ENCODE measurements at regions not wholly inside any gene's neighbourhood (a gene's known extent, or its start where the extent isn't known, plus 50 kb on each side); places are given as distances from the start of the nearest gene placed in this dataset.
A peak's percentile ranks its signal among the peaks of the same experiment; 100 is the strongest.

- TF ChIP-seq, protein P1, sequence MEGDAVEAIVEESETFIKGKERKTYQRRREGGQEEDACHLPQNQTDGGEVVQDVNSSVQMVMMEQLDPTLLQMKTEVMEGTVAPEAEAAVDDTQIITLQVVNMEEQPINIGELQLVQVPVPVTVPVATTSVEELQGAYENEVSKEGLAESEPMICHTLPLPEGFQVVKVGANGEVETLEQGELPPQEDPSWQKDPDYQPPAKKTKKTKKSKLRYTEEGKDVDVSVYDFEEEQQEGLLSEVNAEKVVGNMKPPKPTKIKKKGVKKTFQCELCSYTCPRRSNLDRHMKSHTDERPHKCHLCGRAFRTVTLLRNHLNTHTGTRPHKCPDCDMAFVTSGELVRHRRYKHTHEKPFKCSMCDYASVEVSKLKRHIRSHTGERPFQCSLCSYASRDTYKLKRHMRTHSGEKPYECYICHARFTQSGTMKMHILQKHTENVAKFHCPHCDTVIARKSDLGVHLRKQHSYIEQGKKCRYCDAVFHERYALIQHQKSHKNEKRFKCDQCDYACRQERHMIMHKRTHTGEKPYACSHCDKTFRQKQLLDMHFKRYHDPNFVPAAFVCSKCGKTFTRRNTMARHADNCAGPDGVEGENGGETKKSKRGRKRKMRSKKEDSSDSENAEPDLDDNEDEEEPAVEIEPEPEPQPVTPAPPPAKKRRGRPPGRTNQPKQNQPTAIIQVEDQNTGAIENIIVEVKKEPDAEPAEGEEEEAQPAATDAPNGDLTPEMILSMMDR (IDR thresholded peaks at IDR 0.05; ENCODE audit: low read length, missing control alignments) = peak; percentile 20
- DNase-seq (ENCODE audit: low read depth) = peak; percentile 67
- no peak overlapping the region for H3K4me3 ChIP-seq (replicated peaks; ENCODE audit: low read depth, low read length)
These were observed 180.7 kb upstream of the NCAM1 start for GRCh38 chr11:112780351-112781087.

DNA sequence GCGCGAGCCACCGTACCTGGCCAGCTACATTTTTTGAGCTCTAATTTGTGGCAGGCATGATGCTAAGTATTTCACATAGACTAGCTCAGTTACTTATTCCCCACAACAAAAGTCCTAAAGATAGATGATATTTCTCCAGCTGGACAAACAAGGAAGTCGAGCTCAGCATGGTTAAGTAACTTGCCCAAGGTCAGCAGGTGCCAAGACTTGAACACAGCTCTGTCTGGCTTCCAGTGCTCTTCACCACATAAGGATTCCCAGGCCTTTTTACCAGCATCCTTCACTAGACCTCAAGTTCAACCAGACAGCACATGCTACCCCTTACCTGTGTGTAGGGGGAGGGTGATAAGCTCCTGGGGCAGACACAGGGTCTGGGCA, 177.3 kb upstream of the NCAM1 start:
- TF ChIP-seq, protein P1 (IDR thresholded peaks at IDR 0.05; ENCODE audit: low read length, missing control alignments) = no peak
- H3K4me3 ChIP-seq (replicated peaks; ENCODE audit: low read depth, low read length) = no peak overlapping the region
- DNase-seq (ENCODE audit: low read depth) = peak; percentile 26

DNA sequence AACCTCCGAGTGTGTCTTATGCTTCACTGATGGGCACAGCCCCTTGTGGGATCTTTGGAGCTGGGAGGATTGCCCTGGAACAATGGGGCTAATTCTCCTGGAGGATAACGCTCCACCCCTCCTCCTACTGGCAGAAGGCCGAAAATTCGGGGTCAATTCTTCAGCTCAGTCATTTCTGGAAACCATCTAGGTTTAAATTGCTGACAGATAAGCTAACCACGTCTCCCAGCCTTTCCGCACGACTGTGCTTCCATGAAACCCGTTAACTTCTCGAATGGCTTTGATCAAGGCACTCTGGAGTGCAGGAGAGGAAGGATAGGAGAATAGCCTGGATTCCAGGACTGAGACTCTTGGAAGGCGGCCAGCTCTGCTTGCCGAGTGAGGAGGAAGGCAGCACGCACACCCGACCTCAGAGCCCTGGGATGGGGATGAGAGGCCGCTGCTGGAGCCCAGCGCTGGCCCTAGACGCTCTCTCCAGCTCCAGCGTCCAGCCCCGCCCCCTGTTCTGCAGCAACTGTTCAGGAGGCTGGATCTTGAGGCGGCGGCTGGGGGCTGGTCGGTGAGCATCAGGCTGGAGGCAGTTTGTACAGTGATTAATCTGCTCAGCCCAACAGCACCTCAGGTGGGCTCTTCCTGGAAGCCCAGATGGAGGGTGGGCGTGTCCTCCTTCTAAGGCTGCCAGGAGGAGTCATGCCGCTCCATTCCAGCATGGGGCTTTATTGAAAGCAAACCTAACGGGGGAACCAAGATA, 176.7 kb upstream of the NCAM1 start:
- TF ChIP-seq, protein P1 (IDR thresholded peaks at IDR 0.05; ENCODE audit: low read length, missing control alignments) = peak; percentile 17
- peak overlapping the region; percentile 18 for H3K4me3 ChIP-seq (replicated peaks; ENCODE audit: low read depth, low read length)
- DNase-seq (ENCODE audit: low read depth) = peak; percentile 92

DNA sequence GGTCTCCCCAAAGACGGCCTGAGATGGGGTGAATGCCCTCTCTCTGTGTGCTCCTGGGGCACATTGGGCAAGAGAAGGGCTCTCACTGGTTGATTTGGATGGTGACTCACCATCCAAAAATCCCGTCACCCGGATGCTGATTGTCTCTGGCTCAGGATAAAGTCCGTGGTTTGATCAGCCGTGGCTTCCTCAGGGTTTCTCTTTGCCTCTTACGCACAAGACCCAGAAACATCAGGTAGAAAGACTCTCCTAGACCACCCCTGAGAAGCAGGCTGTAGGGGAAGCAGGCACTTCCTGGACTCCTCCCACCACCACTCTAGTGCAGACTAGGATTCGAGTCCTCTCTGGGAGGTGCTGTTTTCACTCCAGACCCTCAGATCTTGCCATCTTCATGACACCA, 176.1 kb upstream of the NCAM1 start:
- TF ChIP-seq, protein P1 (IDR thresholded peaks at IDR 0.05; ENCODE audit: low read length, missing control alignments) = no peak
- DNase-seq (ENCODE audit: low read depth) = peak; percentile 75
- H3K4me3 ChIP-seq (replicated peaks; ENCODE audit: low read depth, low read length) = peak overlapping the region; percentile 18

GRCh38 chr11:112785719-112786118, 175.5 kb upstream of the NCAM1 start:
- H3K4me3 ChIP-seq (replicated peaks; ENCODE audit: low read depth, low read length) = no peak overlapping the region
- peak; percentile 66 for DNase-seq (ENCODE audit: low read depth)
- TF ChIP-seq, protein P1 (IDR thresholded peaks at IDR 0.05; ENCODE audit: low read length, missing control alignments) = no peak

- TF ChIP-seq, protein P1 (IDR thresholded peaks at IDR 0.05; ENCODE audit: low read length, missing control alignments) = no peak
- H3K4me3 ChIP-seq (replicated peaks; ENCODE audit: low read depth, low read length) = no peak overlapping the region
- no peak for DNase-seq (ENCODE audit: low read depth)
These were observed 175.0 kb upstream of the NCAM1 start for GRCh38 chr11:112786196-112786595.
